ENCODE measurements at regions not wholly inside any gene's neighbourhood (a gene's known extent, or its start where the extent isn't known, plus 50 kb on each side); places are given as distances from the start of the nearest gene placed in this dataset.

- TF ChIP-seq CTCF (IDR thresholded peaks at IDR 0.05) (no peak), POLR2A (IDR thresholded peaks at IDR 0.05) (no peak)
Measured at GRCh38 chr16:7113949-7114348, 218.7 kb upstream of the RBFOX1 start.

All from uterus (tissue), 2 donors.